Endothelial cell (in vitro differentiated cells): ENCODE measurements at regions not wholly inside any gene's neighbourhood (a gene's known extent, or its start where the extent isn't known, plus 50 kb on each side); places are given as distances from the start of the nearest gene placed in this dataset.

Source experiments
- DNase-seq: peaks from one replicate; pipeline ENCODE4 v3.0.0; 2021; ENCODE audit warnings: low spot score
- H3K27ac Mint-ChIP-seq: one replicate; pipeline ENCODE4 v1.8.0; 2021; ENCODE audit warnings: mixed read lengths, inconsistent platforms; ENCODE audit not compliant: unreplicated experiment
- H3K27me3 Mint-ChIP-seq: one replicate; pipeline ENCODE4 v1.8.0; 2021; ENCODE audit warnings: mild to moderate bottlenecking, moderate library complexity, mixed read lengths, inconsistent platforms; ENCODE audit not compliant: unreplicated experiment
- H3K36me3 Mint-ChIP-seq: one replicate; pipeline ENCODE4 v1.8.0; 2021; ENCODE audit warnings: mild to moderate bottlenecking, low read depth, mixed read lengths, inconsistent platforms; ENCODE audit not compliant: unreplicated experiment
- H3K4me1 Mint-ChIP-seq: one replicate; pipeline ENCODE4 v1.8.0; 2021; ENCODE audit warnings: mild to moderate bottlenecking, mixed read lengths, inconsistent platforms; ENCODE audit not compliant: unreplicated experiment
- H3K4me3 Mint-ChIP-seq: one replicate; pipeline ENCODE4 v1.8.0; 2021; ENCODE audit warnings: mild to moderate bottlenecking, mixed read lengths, inconsistent platforms; ENCODE audit not compliant: unreplicated experiment
- H3K9me3 Mint-ChIP-seq: one replicate; pipeline ENCODE4 v1.8.0; 2021; ENCODE audit warnings: mixed read lengths, inconsistent platforms; ENCODE audit not compliant: unreplicated experiment
- TF ChIP-seq, protein P1 (sequence below): fragments of 200-600 bp; sonication (generic); IDR thresholded peaks from one replicate; pipeline ENCODE4 v1.5.0; 2021; ENCODE audit warnings: antibody characterized with exemption; ENCODE audit not compliant: unreplicated experiment

DNA sequence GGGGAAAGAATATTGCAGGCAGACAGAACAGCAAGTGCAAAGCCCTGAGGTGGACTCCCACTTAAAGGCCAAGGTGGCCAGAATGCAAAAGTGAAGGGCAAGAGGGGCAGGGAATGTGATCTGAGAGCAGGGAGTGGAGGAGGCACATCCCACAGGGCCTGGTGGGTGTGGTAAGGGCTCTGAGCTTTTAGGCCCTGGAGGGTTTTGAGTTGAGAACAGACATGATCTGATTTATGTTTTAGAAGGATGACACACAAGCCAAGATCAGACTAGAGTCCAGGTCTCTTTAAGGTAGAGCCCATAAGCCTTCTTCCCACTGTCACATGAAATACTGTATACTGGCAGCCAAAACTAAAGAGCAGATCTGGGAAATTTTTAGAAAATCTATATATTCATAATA lies 162.5 kb downstream of the SLC38A4 start:
- no peak overlapping the region for H3K4me3 Mint-ChIP-seq
- H3K4me1 Mint-ChIP-seq: peaks cover 22% of the 10 kb centered on the region
- no peak overlapping the region for H3K27ac Mint-ChIP-seq
- TF ChIP-seq, protein P1, sequence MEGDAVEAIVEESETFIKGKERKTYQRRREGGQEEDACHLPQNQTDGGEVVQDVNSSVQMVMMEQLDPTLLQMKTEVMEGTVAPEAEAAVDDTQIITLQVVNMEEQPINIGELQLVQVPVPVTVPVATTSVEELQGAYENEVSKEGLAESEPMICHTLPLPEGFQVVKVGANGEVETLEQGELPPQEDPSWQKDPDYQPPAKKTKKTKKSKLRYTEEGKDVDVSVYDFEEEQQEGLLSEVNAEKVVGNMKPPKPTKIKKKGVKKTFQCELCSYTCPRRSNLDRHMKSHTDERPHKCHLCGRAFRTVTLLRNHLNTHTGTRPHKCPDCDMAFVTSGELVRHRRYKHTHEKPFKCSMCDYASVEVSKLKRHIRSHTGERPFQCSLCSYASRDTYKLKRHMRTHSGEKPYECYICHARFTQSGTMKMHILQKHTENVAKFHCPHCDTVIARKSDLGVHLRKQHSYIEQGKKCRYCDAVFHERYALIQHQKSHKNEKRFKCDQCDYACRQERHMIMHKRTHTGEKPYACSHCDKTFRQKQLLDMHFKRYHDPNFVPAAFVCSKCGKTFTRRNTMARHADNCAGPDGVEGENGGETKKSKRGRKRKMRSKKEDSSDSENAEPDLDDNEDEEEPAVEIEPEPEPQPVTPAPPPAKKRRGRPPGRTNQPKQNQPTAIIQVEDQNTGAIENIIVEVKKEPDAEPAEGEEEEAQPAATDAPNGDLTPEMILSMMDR: no peak
- H3K36me3 Mint-ChIP-seq: no peaks in the 10 kb centered on the region
- no peaks in the 10 kb centered on the region for H3K9me3 Mint-ChIP-seq
- DNase-seq: no peak
- no peaks in the 10 kb centered on the region for H3K27me3 Mint-ChIP-seq

DNA sequence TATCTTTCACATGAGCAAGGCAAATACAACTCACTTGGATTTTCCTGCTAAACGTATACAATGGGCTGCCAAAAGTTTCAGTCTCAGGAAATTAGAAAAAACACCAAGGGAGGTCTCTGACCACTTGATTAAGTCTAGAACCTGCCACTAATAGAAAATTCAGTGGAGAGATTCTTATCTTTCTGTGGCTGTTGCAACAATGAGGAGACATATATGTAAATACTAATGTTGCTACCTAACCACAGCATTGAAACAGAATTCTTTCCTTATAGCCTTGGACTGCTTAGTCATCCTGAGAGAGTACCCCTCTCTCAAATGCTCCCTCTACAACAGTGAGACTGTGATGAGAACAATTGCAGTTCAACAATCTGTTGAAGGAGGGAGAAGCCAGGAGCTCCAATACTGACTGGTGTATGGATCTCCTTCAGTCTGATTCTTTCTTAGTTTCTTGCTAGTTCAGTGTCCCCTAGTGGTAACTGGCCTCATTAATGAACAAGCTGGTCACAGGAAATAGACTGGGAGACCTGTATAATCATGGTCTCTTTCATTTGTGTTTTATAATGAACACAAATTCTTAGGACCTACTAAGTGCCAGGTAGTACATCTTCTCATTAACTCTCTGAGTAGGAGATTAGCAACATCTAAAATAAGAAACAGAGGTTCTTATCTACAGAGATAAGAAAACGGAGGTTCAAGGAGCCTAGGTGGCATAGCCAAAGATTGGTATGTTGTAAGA lies 164.5 kb downstream of the SLC38A4 start:
- Mint-ChIP-seq H3K27me3 (no peaks in the 10 kb centered on the region), H3K9me3 (no peaks in the 10 kb centered on the region), H3K4me1 (peaks cover 22% of the 10 kb centered on the region), H3K27ac (peak overlapping the region; percentile 3), H3K4me3 (no peak overlapping the region), H3K36me3 (no peaks in the 10 kb centered on the region)
- TF ChIP-seq, protein P1: peak; percentile 41
- peak; percentile 10 for DNase-seq

DNA sequence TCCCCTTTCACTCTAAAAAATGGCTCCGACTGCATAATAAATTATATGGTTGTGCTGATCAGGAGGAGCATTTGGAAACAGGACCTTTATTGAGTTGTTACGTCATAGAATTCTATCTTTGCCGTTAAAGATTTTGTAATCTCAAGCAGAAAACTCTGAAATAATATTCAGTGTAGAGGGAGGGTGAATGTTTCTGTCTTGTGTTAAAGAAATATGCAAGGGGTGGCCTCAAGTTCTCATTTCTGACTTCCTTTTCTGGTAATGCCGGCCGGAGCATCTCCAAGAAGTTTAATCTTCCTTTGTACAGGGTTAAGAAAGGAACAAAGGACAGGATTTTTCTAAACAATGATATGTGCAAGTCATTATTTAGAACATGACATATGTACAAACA lies 165.1 kb downstream of the SLC38A4 start:
- H3K27ac Mint-ChIP-seq: peak overlapping the region; percentile 3
- H3K4me1 Mint-ChIP-seq: peaks cover 22% of the 10 kb centered on the region
- H3K9me3 Mint-ChIP-seq: no peaks in the 10 kb centered on the region
- H3K4me3 Mint-ChIP-seq: no peak overlapping the region
- DNase-seq: no peak
- H3K27me3 Mint-ChIP-seq: no peaks in the 10 kb centered on the region
- TF ChIP-seq, protein P1: no peak
- no peaks in the 10 kb centered on the region for H3K36me3 Mint-ChIP-seq

- Mint-ChIP-seq H3K9me3 (no peaks in the 10 kb centered on the region), H3K27ac (no peak overlapping the region), H3K27me3 (no peaks in the 10 kb centered on the region), H3K4me3 (no peak overlapping the region), H3K4me1 (peaks cover 21% of the 10 kb centered on the region), H3K36me3 (no peaks in the 10 kb centered on the region)
- TF ChIP-seq, protein P1: no peak
- DNase-seq: no peak
These were observed 165.5 kb downstream of the SLC38A4 start for GRCh38 chr12:46660276-46660675.

DNA sequence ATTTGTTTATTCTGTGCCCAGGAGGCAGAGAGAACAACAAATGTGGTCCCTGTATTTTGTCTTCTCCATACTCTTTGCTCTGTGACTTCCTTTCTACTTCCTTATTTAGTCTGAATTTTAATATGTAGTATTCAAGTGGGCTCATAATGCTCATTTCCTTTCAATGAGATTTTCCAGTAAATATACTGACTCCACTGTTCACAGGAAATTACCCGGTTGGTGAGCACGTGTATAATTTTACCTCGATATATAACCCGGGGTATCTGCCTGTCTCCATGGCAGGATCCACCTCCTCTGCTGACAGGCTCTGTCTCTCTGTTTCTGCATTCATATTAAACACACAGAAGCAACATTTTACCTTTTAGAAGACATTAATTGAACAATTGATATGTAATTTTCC lies 166.0 kb downstream of the SLC38A4 start:
- H3K27me3 Mint-ChIP-seq: no peaks in the 10 kb centered on the region
- no peak overlapping the region for H3K4me3 Mint-ChIP-seq
- no peaks in the 10 kb centered on the region for H3K36me3 Mint-ChIP-seq
- H3K9me3 Mint-ChIP-seq: no peaks in the 10 kb centered on the region
- no peak overlapping the region for H3K27ac Mint-ChIP-seq
- TF ChIP-seq, protein P1: no peak
- H3K4me1 Mint-ChIP-seq: peaks cover 19% of the 10 kb centered on the region
- no peak for DNase-seq
